ENCODE measurements at regions not wholly inside any gene's neighbourhood (a gene's known extent, or its start where the extent isn't known, plus 50 kb on each side); places are given as distances from the start of the nearest gene placed in this dataset.

DNA sequence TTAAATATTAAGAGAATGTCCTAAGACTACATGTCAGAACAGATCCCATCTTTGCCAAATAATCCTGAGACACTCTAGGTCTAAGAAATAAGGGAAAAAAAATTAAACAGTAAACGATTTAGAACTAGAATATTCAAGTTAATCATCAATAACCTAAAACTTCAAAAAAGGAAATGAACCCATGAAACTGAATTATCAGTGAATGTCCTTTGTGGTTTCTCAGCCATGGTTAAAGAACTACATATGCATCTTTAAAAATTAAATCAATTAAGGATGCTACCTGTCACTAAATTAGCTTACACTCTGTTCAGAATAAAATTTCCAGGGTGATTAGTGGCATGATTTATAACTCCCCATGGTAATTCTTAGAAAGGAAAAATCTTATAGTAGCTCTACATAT, 850.0 kb upstream of the C9orf72 start:
- Histone ChIP-seq H4K20me1 (replicated peaks; ENCODE audit: control insufficient read depth, insufficient read depth, low read length) (no peaks in the 10 kb centered on the region), H3K9me3 (replicated peaks; ENCODE audit: control insufficient read depth, insufficient read depth, low read depth, low read length) (no peaks in the 10 kb centered on the region), H3K79me2 (ENCODE audit: control insufficient read depth, insufficient read depth, low read length) (no peaks in the 10 kb centered on the region), H3K9me1 (ENCODE audit: control insufficient read depth, insufficient read depth, low read length) (no peaks in the 10 kb centered on the region), H2AFZ (ENCODE audit: low read depth, low read length) (no peak overlapping the region), H3K27ac (ENCODE audit: extremely low read depth, low read depth, low read length) (no peak overlapping the region), H3K4me2 (ENCODE audit: insufficient read depth, low read length) (no peak overlapping the region), H3K4me3 (no peak overlapping the region), H3K4me1 (replicated peaks in 1 of 2; ENCODE audit: control insufficient read depth in 2 of 2, insufficient read depth in 2 of 2, low read length in 2 of 2) (no peaks in the 10 kb centered on the region), H3K9ac (ENCODE audit: insufficient read depth in 1 of 2, low read depth in 2 of 2, low read length in 2 of 2) (no peak overlapping the region), H3K36me3 (ENCODE audit: control insufficient read depth, insufficient read depth, low read length) (no peaks in the 10 kb centered on the region), H3K27me3 (ENCODE audit: control insufficient read depth in 2 of 2, insufficient read depth in 2 of 2, low read length in 2 of 2) (no peaks in the 10 kb centered on the region)
- ChIA-PET CTCF (ENCODE audit: low intra/inter-chr PET ratio) (no interaction called here), POLR2A (no interaction called here)
- DNase-seq (ENCODE audit: extremely low read depth in 1 of 4, low spot score in 3 of 4) (no peak), FAIRE-seq (no peak), ATAC-seq (no peak)
- intact Hi-C loops (cut with micrococcal nuclease) = no loop called here
- in situ Hi-C loops (cut with MboI) = no loop called here
- no TSS peak for BruUV-seq (replicated peaks)
- WGBS (ENCODE audit: insufficient coverage, low coverage, missing lambda C conversion rate) = 0% methylated on average over 1 of the region's 1 CpG
- TF ChIP-seq ELF4 (CRISPR knock-in tag; IDR thresholded peaks at IDR 0.05) (no peak), MYNN (IDR thresholded peaks at IDR 0.05) (no peak), MYNN (CRISPR knock-in tag; IDR thresholded peaks at IDR 0.05) (no peak), ZMIZ1 (IDR thresholded peaks at IDR 0.05; ENCODE audit: low read depth in 2 of 2, low read length in 2 of 2) (no peak), ZFP36 (IDR thresholded peaks at IDR 0.05; ENCODE audit: low read depth, low read length, partially characterized antibody) (no peak), SRSF9 (IDR thresholded peaks at IDR 0.05; ENCODE audit: borderline replicate concordance, low read depth, low read length) (no peak), ATF3 (IDR thresholded peaks at IDR 0.05) (no peak), ATF3 (CRISPR knock-in tag; conservative IDR thresholded peaks at IDR 0.05) (no peak), HNRNPL (IDR thresholded peaks at IDR 0.05; ENCODE audit: low read depth, low read length) (no peak), BDP1 (IDR thresholded peaks at IDR 0.05; ENCODE audit: insufficient read depth, insufficient read length) (no peak), HDAC1 (IDR thresholded peaks at IDR 0.05) (no peak), HDGF (IDR thresholded peaks at IDR 0.05) (no peak), ZBTB34 (CRISPR knock-in tag; IDR thresholded peaks at IDR 0.05) (no peak), THRA (IDR thresholded peaks at IDR 0.05) (no peak), ZNF717 (CRISPR knock-in tag; IDR thresholded peaks at IDR 0.05) (no peak)
- TF ChIP-seq, protein P1, sequence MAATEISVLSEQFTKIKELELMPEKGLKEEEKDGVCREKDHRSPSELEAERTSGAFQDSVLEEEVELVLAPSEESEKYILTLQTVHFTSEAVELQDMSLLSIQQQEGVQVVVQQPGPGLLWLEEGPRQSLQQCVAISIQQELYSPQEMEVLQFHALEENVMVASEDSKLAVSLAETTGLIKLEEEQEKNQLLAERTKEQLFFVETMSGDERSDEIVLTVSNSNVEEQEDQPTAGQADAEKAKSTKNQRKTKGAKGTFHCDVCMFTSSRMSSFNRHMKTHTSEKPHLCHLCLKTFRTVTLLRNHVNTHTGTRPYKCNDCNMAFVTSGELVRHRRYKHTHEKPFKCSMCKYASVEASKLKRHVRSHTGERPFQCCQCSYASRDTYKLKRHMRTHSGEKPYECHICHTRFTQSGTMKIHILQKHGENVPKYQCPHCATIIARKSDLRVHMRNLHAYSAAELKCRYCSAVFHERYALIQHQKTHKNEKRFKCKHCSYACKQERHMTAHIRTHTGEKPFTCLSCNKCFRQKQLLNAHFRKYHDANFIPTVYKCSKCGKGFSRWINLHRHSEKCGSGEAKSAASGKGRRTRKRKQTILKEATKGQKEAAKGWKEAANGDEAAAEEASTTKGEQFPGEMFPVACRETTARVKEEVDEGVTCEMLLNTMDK (IDR thresholded peaks at IDR 0.05; ENCODE audit: borderline replicate concordance, insufficient read depth, low read depth, low read length, poor library complexity, severe bottlenecking) = no peak

Measured in K562 (cell line).